ENCODE measurements at regions not wholly inside any gene's neighbourhood (a gene's known extent, or its start where the extent isn't known, plus 50 kb on each side); places are given as distances from the start of the nearest gene placed in this dataset.

GRCh38 chr10:57786850-57787750, 480.6 kb downstream of the IPMK start:
- TF ChIP-seq, protein P1, sequence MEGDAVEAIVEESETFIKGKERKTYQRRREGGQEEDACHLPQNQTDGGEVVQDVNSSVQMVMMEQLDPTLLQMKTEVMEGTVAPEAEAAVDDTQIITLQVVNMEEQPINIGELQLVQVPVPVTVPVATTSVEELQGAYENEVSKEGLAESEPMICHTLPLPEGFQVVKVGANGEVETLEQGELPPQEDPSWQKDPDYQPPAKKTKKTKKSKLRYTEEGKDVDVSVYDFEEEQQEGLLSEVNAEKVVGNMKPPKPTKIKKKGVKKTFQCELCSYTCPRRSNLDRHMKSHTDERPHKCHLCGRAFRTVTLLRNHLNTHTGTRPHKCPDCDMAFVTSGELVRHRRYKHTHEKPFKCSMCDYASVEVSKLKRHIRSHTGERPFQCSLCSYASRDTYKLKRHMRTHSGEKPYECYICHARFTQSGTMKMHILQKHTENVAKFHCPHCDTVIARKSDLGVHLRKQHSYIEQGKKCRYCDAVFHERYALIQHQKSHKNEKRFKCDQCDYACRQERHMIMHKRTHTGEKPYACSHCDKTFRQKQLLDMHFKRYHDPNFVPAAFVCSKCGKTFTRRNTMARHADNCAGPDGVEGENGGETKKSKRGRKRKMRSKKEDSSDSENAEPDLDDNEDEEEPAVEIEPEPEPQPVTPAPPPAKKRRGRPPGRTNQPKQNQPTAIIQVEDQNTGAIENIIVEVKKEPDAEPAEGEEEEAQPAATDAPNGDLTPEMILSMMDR (conservative IDR thresholded peaks at IDR 0.05): no peak
- TF ChIP-seq ZFX (IDR thresholded peaks at IDR 0.05): no peak
